ENCODE measurements at regions not wholly inside any gene's neighbourhood (a gene's known extent, or its start where the extent isn't known, plus 50 kb on each side); places are given as distances from the start of the nearest gene placed in this dataset.

- TF ChIP-seq CTCF (conservative IDR thresholded peaks at IDR 0.05; ENCODE audit: low read length) (no peak), EZH2phosphoT487 (IDR thresholded peaks at IDR 0.05; ENCODE audit: borderline replicate concordance) (no peak)
Observed at GRCh38 chr20:47851774-47852173, 66.5 kb upstream of the SULF2 start.
